Astrocyte (in vitro differentiated cells and primary cell): ENCODE measurements at regions not wholly inside any gene's neighbourhood (a gene's known extent, or its start where the extent isn't known, plus 50 kb on each side); places are given as distances from the start of the nearest gene placed in this dataset.

Source experiments
- CTCF ChIP-seq: IDR thresholded peaks from 2 replicates; pipeline ENCODE4 v1.5.1; 2011; ENCODE audit warnings: low read depth, mild to moderate bottlenecking, inconsistent platforms, low read length, moderate library complexity; ENCODE audit not compliant: insufficient read depth
- EZH2 ChIP-seq: IDR thresholded peaks from 2 replicates; pipeline ENCODE4 v1.6.1; 2012; ENCODE audit warnings: mild to moderate bottlenecking, low read length, inconsistent platforms; ENCODE audit not compliant: insufficient read depth

GRCh38 chr4:20532116-20532790 lies 168.0 kb upstream of the PACRGL start:
- TF ChIP-seq CTCF: no peak
- TF ChIP-seq EZH2: no peak
